Spinal cord (tissue), 9 donors: ENCODE measurements at regions not wholly inside any gene's neighbourhood (a gene's known extent, or its start where the extent isn't known, plus 50 kb on each side); places are given as distances from the start of the nearest gene placed in this dataset.
"Not testable (repeated sequence)": the region's sequence is repeated elsewhere in the genome, so short reads cannot be mapped to it uniquely, and the experiment has no call there.

ENCODE experiments used
- DNase-seq, 6 donors: peaks; one replicate each; pipeline versions ENCODE4 v3.0.0 to v3.0.0-alpha.2; 2013 to 2015; ENCODE audit warnings: low spot score in 6 of 6, low read depth in 4 of 6
- H3K27ac ChIP-seq: one replicate; pipeline ENCODE4 v1.5.1; 2013; ENCODE audit warnings: low read depth, low read length, control low read depth
- H3K27me3 ChIP-seq: one replicate; pipeline ENCODE4 v1.6.1; 2013; ENCODE audit warnings: low read length; ENCODE audit not compliant: control insufficient read depth, insufficient read depth
- H3K36me3 ChIP-seq: one replicate; pipeline ENCODE4 v1.6.1; 2013; ENCODE audit warnings: low read length; ENCODE audit not compliant: control insufficient read depth, insufficient read depth
- H3K4me1 ChIP-seq: one replicate; pipeline ENCODE4 v1.6.1; 2013; ENCODE audit warnings: low read length; ENCODE audit not compliant: control insufficient read depth, insufficient read depth
- H3K4me3 ChIP-seq: one replicate; pipeline ENCODE4 v1.5.1; 2013; ENCODE audit warnings: low read depth, low read length, control low read depth
- H3K9me3 ChIP-seq: one replicate; pipeline ENCODE4 v1.6.1; 2013; ENCODE audit warnings: low read length; ENCODE audit not compliant: control insufficient read depth, insufficient read depth
- WGBS: methylation state at CpG from one replicate; pipeline ENCODE4 v1.1.5; 2013; ENCODE audit warnings: missing lambda C conversion rate; ENCODE audit not compliant: insufficient coverage; 5-methylcytosine and 5-hydroxymethylcytosine counted together
- donor health status: healthy.

GRCh38 chr16:34050787-34051320, 591.4 kb downstream of the TP53TG3F start:
- Histone ChIP-seq H3K4me3 (no peak overlapping the region), H3K27me3 (no peaks in the 10 kb centered on the region), H3K9me3 (peaks cover 4% of the 10 kb centered on the region), H3K27ac (no peak overlapping the region), H3K4me1 (no peaks in the 10 kb centered on the region), H3K36me3 (no peaks in the 10 kb centered on the region)
- 50% methylated on average over 35 of the region's 42 CpGs for WGBS
- no peak for DNase-seq

GRCh38 chr16:34054137-34054536, 594.7 kb downstream of the TP53TG3F start:
- Histone ChIP-seq H3K4me3 (no peak overlapping the region), H3K9me3 (peaks cover 4% of the 10 kb centered on the region), H3K27me3 (no peaks in the 10 kb centered on the region), H3K27ac (no peak overlapping the region), H3K36me3 (no peaks in the 10 kb centered on the region), H3K4me1 (no peaks in the 10 kb centered on the region)
- no peak for DNase-seq
- WGBS, result 50% methylated on average over 3 of the region's 3 CpGs

GRCh38 chr16:34054969-34055368, 595.6 kb downstream of the TP53TG3F start:
- Histone ChIP-seq H3K27me3 (no peaks in the 10 kb centered on the region), H3K9me3 (peaks cover 4% of the 10 kb centered on the region), H3K36me3 (no peaks in the 10 kb centered on the region), H3K27ac (no peak overlapping the region), H3K4me3 (no peak overlapping the region), H3K4me1 (no peaks in the 10 kb centered on the region)
- no peak for DNase-seq
- WGBS, result 39% methylated on average over 3 of the region's 4 CpGs

- not testable (repeated sequence) for H3K4me1 ChIP-seq, H3K36me3 ChIP-seq, H3K9me3 ChIP-seq, H3K27me3 ChIP-seq, H3K27ac ChIP-seq, H3K4me3 ChIP-seq
- WGBS, result 47% methylated on average over 4 of the region's 4 CpGs
- peak in 1 of 6 donors; percentile 7 for DNase-seq
Observed at GRCh38 chr16:34062620-34063253, 603.3 kb downstream of the TP53TG3F start.

GRCh38 chr16:34063498-34064157, 604.2 kb downstream of the TP53TG3F start:
- not testable (repeated sequence) for H3K4me1 ChIP-seq, H3K27me3 ChIP-seq, H3K27ac ChIP-seq, H3K9me3 ChIP-seq, H3K4me3 ChIP-seq, DNase-seq, H3K36me3 ChIP-seq
- WGBS, result 82% methylated on average over 1 of the region's 1 CpG

- 49% methylated on average over 2 of the region's 2 CpGs for WGBS
- not testable (repeated sequence) for DNase-seq, H3K27me3 ChIP-seq, H3K27ac ChIP-seq, H3K4me3 ChIP-seq, H3K9me3 ChIP-seq, H3K4me1 ChIP-seq, H3K36me3 ChIP-seq
Observed at GRCh38 chr16:34064602-34065001, 605.2 kb downstream of the TP53TG3F start.

- not testable (repeated sequence) for H3K4me1 ChIP-seq, DNase-seq, H3K27me3 ChIP-seq, H3K36me3 ChIP-seq, H3K27ac ChIP-seq, H3K4me3 ChIP-seq, H3K9me3 ChIP-seq
- 80% methylated on average over 18 of the region's 18 CpGs for WGBS
Observed at GRCh38 chr16:34069731-34070130, 610.3 kb downstream of the TP53TG3F start.

- peaks cover 2% of the 10 kb centered on the region for H3K9me3 ChIP-seq
- no peaks in the 10 kb centered on the region for H3K27me3 ChIP-seq
- no peak overlapping the region for H3K4me3 ChIP-seq
- 66% methylated on average over 13 of the region's 14 CpGs for WGBS
- H3K36me3 ChIP-seq, result no peaks in the 10 kb centered on the region
- H3K27ac ChIP-seq, result no peak overlapping the region
- peak in 2 of 6 donors; percentile 50 to 70 for DNase-seq
- no peaks in the 10 kb centered on the region for H3K4me1 ChIP-seq
Observed at GRCh38 chr16:34078691-34079090, 619.3 kb downstream of the TP53TG3F start.

GRCh38 chr16:34085038-34085437, 625.6 kb downstream of the TP53TG3F start:
- H3K36me3 ChIP-seq, H3K27ac ChIP-seq, H3K4me3 ChIP-seq, DNase-seq, H3K4me1 ChIP-seq, H3K27me3 ChIP-seq, H3K9me3 ChIP-seq: not testable (repeated sequence)
- 50% methylated on average over 5 of the region's 5 CpGs for WGBS

- 81% methylated on average over 14 of the region's 14 CpGs for WGBS
- not testable (repeated sequence) for DNase-seq, H3K36me3 ChIP-seq, H3K4me3 ChIP-seq, H3K4me1 ChIP-seq, H3K27me3 ChIP-seq, H3K27ac ChIP-seq
- peaks cover 14% of the 10 kb centered on the region for H3K9me3 ChIP-seq
Observed at GRCh38 chr16:34095006-34095405, 635.6 kb downstream of the TP53TG3F start.
